ENCODE measurements at regions not wholly inside any gene's neighbourhood (a gene's known extent, or its start where the extent isn't known, plus 50 kb on each side); places are given as distances from the start of the nearest gene placed in this dataset.

GRCh38 chr3:68328049-68328448 is 604.3 kb downstream of the TAFA4 start:
- Mint-ChIP-seq H3K27ac (no peak overlapping the region), H3K9me3 (peaks cover 4% of the 10 kb centered on the region)
- POLR2A ChIA-PET: no interaction called here

GRCh38 chr3:68315964-68316363 is 616.4 kb downstream of the TAFA4 start:
- Mint-ChIP-seq H3K27me3 (no peaks in the 10 kb centered on the region), H3K9me3 (peaks cover 3% of the 10 kb centered on the region), H3K4me1 (no peaks in the 10 kb centered on the region), H3K4me3 (no peak overlapping the region), H3K27ac (no peak overlapping the region), H3K36me3 (ENCODE audit: low read depth) (no peaks in the 10 kb centered on the region)
- no peak for TF ChIP-seq CTCF (IDR thresholded peaks at IDR 0.05)
- intact Hi-C loops (cut with micrococcal nuclease): no loop called here
- ATAC-seq (ENCODE audit: low read depth) (no peak), DNase-seq (no peak)
- ChIA-PET CTCF (no interaction called here), POLR2A (no interaction called here)

More at GRCh38 chr3:68328049-68328448, 604.3 kb downstream of the TAFA4 start:
- no peak overlapping the region for H3K4me3 Mint-ChIP-seq
- no peaks in the 10 kb centered on the region for H3K36me3 Mint-ChIP-seq (ENCODE audit: low read depth)
- intact Hi-C loops (cut with micrococcal nuclease): no loop called here
- H3K27me3 Mint-ChIP-seq: no peaks in the 10 kb centered on the region
- DNase-seq (no peak), ATAC-seq (ENCODE audit: low read depth) (no peak)
- no peak for TF ChIP-seq CTCF (IDR thresholded peaks at IDR 0.05)
- CTCF ChIA-PET: no interaction called here
- no peaks in the 10 kb centered on the region for H3K4me1 Mint-ChIP-seq

GRCh38 chr3:68315546-68315945 is 616.8 kb downstream of the TAFA4 start:
- POLR2A ChIA-PET: no interaction called here
- Mint-ChIP-seq H3K36me3 (ENCODE audit: low read depth) (no peaks in the 10 kb centered on the region), H3K4me1 (no peaks in the 10 kb centered on the region), H3K27me3 (no peaks in the 10 kb centered on the region), H3K9me3 (peaks cover 3% of the 10 kb centered on the region), H3K4me3 (no peak overlapping the region), H3K27ac (no peak overlapping the region)
- ATAC-seq (ENCODE audit: low read depth) (no peak), DNase-seq (no peak)
- TF ChIP-seq CTCF (IDR thresholded peaks at IDR 0.05): no peak
- CTCF ChIA-PET: no interaction called here
- intact Hi-C loops (cut with micrococcal nuclease): no loop called here

GRCh38 chr3:68306571-68306970 is 625.8 kb downstream of the TAFA4 start:
- no peak for ATAC-seq (ENCODE audit: low read depth)
- no peaks in the 10 kb centered on the region for H3K27me3 Mint-ChIP-seq
- TF ChIP-seq CTCF (IDR thresholded peaks at IDR 0.05): no peak
- CTCF ChIA-PET: no interaction called here
- no peak overlapping the region for H3K27ac Mint-ChIP-seq
- POLR2A ChIA-PET: no interaction called here
- no peak overlapping the region for H3K4me3 Mint-ChIP-seq
- intact Hi-C loops (cut with micrococcal nuclease): no loop called here
- no peaks in the 10 kb centered on the region for H3K4me1 Mint-ChIP-seq
- peaks cover 2% of the 10 kb centered on the region for H3K9me3 Mint-ChIP-seq
- H3K36me3 Mint-ChIP-seq (ENCODE audit: low read depth): no peaks in the 10 kb centered on the region
- no peak for DNase-seq

- no peak overlapping the region for H3K4me3 Mint-ChIP-seq
- peaks cover 5% of the 10 kb centered on the region for H3K9me3 Mint-ChIP-seq
- CTCF ChIA-PET: interaction anchor here (1.0 kb wide), 1 partner anchor 13 kb away, joined by 3 read pairs; no protein-coding TSS in a partner anchor
- ATAC-seq (ENCODE audit: low read depth) (no peak), DNase-seq (no peak)
- intact Hi-C loops (cut with micrococcal nuclease): no loop called here
- no peaks in the 10 kb centered on the region for H3K36me3 Mint-ChIP-seq (ENCODE audit: low read depth)
- no peaks in the 10 kb centered on the region for H3K27me3 Mint-ChIP-seq
- H3K4me1 Mint-ChIP-seq: no peaks in the 10 kb centered on the region
- H3K27ac Mint-ChIP-seq: no peak overlapping the region
- no peak for TF ChIP-seq CTCF (IDR thresholded peaks at IDR 0.05)
- POLR2A ChIA-PET: no interaction called here
These were observed 636.9 kb downstream of the TAFA4 start for GRCh38 chr3:68295457-68295856.
